Endodermal cell (in vitro differentiated cells): ENCODE measurements at regions not wholly inside any gene's neighbourhood (a gene's known extent, or its start where the extent isn't known, plus 50 kb on each side); places are given as distances from the start of the nearest gene placed in this dataset.

Experiments used
- DNase-seq: peaks from one replicate; pipeline ENCODE4 v3.0.0-alpha.2; 2017
- H3K27ac ChIP-seq: 2 replicates; pipeline ENCODE4 v1.5.1; 2013; ENCODE audit warnings: mild to moderate bottlenecking, low read depth, low read length, moderate library complexity
- H3K27me3 ChIP-seq: 2 replicates; pipeline ENCODE4 v1.6.1; 2013; ENCODE audit warnings: mild to moderate bottlenecking, low read length, moderate library complexity; ENCODE audit not compliant: insufficient read depth, control insufficient read depth, poor library complexity, severe bottlenecking
- H3K36me3 ChIP-seq: 2 replicates; pipeline ENCODE4 v1.7.0; 2013; ENCODE audit warnings: mild to moderate bottlenecking, low read length, moderate library complexity; ENCODE audit not compliant: control insufficient read depth, insufficient read depth
- H3K4me1 ChIP-seq: one replicate; pipeline ENCODE4 v1.7.0; 2013; ENCODE audit warnings: low read length; ENCODE audit not compliant: control insufficient read depth, insufficient read depth
- H3K4me3 ChIP-seq: 2 replicates; pipeline ENCODE4 v1.5.1; 2013; ENCODE audit warnings: mild to moderate bottlenecking, low read length, moderate library complexity
- H3K9ac ChIP-seq: 2 replicates; pipeline ENCODE4 v1.6.1; 2013; ENCODE audit warnings: mild to moderate bottlenecking, low read length, moderate library complexity; ENCODE audit not compliant: poor library complexity, severe bottlenecking; ENCODE audit errors: extremely low read depth
- H3K9me3 ChIP-seq: 2 replicates; pipeline ENCODE4 v1.6.1; 2013; ENCODE audit warnings: mild to moderate bottlenecking, low read length, moderate library complexity; ENCODE audit not compliant: control insufficient read depth
- H3K27ac Mint-ChIP-seq: 2 replicates; pipeline ENCODE4 v1.8.0; 2020; ENCODE audit warnings: mixed read lengths
- H3K27me3 Mint-ChIP-seq: 2 replicates; pipeline ENCODE4 v1.8.0; 2021; ENCODE audit warnings: mild to moderate bottlenecking, mixed read lengths; ENCODE audit not compliant: insufficient read depth
- H3K36me3 Mint-ChIP-seq: 2 replicates; pipeline ENCODE4 v1.8.0; 2020; ENCODE audit warnings: low read depth, mixed read lengths
- H3K4me1 Mint-ChIP-seq: 2 replicates; pipeline ENCODE4 v1.8.0; 2020; ENCODE audit warnings: mixed read lengths
- H3K4me3 Mint-ChIP-seq: 2 replicates; pipeline ENCODE4 v1.8.0; 2020; ENCODE audit warnings: mild to moderate bottlenecking, moderate library complexity, mixed read lengths
- H3K9me3 Mint-ChIP-seq: 2 replicates; pipeline ENCODE4 v1.8.0; 2020; ENCODE audit warnings: mild to moderate bottlenecking, mixed read lengths
- CTCF ChIP-seq: fragments of 200-600 bp; sonication (generic); conservative IDR thresholded peaks from 2 replicates; pipeline ENCODE4 v1.5.0; 2021; ENCODE audit warnings: antibody characterized with exemption, mild to moderate bottlenecking
- WGBS, 2 experiments: methylation state at CpG; one replicate each; pipeline versions ENCODE4 v1.1.5 to v1.1.7; 2013; ENCODE audit warnings: missing lambda C conversion rate in 2 of 2, mixed read lengths in 1 of 2; ENCODE audit not compliant: insufficient coverage in 1 of 2, insufficient read length in 1 of 2; 5-methylcytosine and 5-hydroxymethylcytosine counted together

DNA sequence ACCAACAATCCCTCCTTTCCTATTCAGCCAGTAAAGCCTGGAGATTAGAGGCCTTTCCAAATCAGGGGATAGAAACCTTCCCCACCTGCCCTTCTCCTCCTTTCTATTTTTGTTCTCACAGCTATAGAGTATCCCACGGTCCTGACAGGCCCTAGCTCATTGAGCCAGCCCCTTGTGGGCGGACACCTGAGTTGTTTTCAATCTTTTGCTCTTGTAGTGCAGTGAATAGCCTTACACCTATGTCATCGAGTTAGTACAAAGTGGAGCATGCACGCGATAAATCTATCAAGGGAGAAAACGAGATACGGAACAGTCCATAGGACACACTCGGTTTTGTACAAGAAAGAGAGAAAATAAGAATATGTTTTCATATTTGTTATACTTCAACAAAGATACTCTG, 77.2 kb downstream of the TSPAN17 start:
- TF ChIP-seq CTCF, result peak; percentile 13
- WGBS, 2 experiments, result 0 to 78% methylated on average over 1 to 8 of the region's 8 CpGs
- Histone ChIP-seq H3K27ac (no peak overlapping the region), H3K4me3 (no peak overlapping the region), H3K9ac (no peak overlapping the region), H3K36me3 (no peaks in the 10 kb centered on the region), H3K27me3 (no peaks in the 10 kb centered on the region), H3K9me3 (no peaks in the 10 kb centered on the region), H3K4me1 (peaks cover 7% of the 10 kb centered on the region)
- peaks cover 39% of the 10 kb centered on the region for H3K4me1 Mint-ChIP-seq
- H3K36me3 Mint-ChIP-seq, result no peaks in the 10 kb centered on the region
- no peak overlapping the region for H3K27ac Mint-ChIP-seq
- H3K4me3 Mint-ChIP-seq, result no peak overlapping the region
- peak; percentile 71 for DNase-seq
- H3K27me3 Mint-ChIP-seq, result no peaks in the 10 kb centered on the region
- H3K9me3 Mint-ChIP-seq, result no peaks in the 10 kb centered on the region

- peaks cover 7% of the 10 kb centered on the region for H3K4me1 ChIP-seq
- H3K9ac ChIP-seq, result no peak overlapping the region
- H3K27me3 Mint-ChIP-seq, result peaks cover under 1% of the 10 kb centered on the region
These were observed 78.4 kb downstream of the TSPAN17 start for GRCh38 chr5:176725521-176726280.

DNA sequence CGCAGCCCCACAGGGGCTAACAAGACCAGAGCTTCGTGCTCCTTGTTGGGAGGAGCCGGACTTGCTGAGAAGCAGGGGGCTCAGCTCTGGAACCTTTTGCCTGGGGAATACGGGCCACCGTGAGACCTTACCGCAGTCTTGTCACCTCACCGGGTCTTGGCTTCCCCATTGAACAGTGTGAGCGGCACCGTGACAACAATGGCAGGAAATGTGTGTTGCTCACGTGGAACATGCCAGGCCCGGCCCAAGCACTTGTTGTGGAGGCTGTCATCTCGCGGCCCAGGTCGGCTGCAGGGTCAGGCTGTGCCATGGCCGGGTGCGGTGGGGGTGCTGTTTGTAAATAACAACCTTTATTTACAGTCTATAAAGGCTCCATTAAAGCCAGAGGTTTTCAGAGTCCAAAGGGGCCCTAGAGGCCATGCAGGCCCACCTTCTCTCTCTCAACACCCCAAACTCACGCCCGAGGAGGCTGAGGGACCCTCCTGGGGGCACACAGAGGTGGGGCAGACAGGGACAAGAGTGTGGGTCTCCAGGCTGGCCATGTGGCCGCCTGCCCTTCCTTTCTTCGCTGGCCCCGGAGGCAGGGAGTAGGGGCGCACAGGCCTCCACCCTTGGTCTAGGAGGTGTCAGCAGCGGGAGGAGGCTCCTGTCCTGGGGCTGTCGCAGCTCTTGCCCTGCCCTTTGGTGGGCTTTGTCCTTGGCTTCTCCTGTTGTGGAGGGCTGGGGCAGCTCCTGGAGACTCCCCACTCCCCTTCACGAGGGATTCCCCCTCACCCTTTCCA, 79.7 kb downstream of the TSPAN17 start:
- TF ChIP-seq CTCF, result no peak
- H3K9me3 Mint-ChIP-seq, result no peaks in the 10 kb centered on the region
- H3K9ac ChIP-seq, result no peak overlapping the region
- H3K4me3 Mint-ChIP-seq, result no peak overlapping the region
- H3K4me1 ChIP-seq, result peaks cover 7% of the 10 kb centered on the region
- no peak overlapping the region for H3K27ac Mint-ChIP-seq
- H3K27me3 ChIP-seq, result no peaks in the 10 kb centered on the region
- H3K9me3 ChIP-seq, result no peaks in the 10 kb centered on the region
- H3K4me3 ChIP-seq, result no peak overlapping the region
- no peak overlapping the region for H3K27ac ChIP-seq
- no peaks in the 10 kb centered on the region for H3K36me3 Mint-ChIP-seq
- peaks cover 34% of the 10 kb centered on the region for H3K4me1 Mint-ChIP-seq
- peaks cover 3% of the 10 kb centered on the region for H3K27me3 Mint-ChIP-seq
- DNase-seq, result no peak
- H3K36me3 ChIP-seq, result no peaks in the 10 kb centered on the region
- 92 to 93% methylated on average over 17 to 25 of the region's 25 CpGs for WGBS, 2 experiments

More at GRCh38 chr5:176725521-176726280, 78.4 kb downstream of the TSPAN17 start:
- no peaks in the 10 kb centered on the region for H3K36me3 Mint-ChIP-seq
- 75 to 76% methylated on average over 15 to 22 of the region's 22 CpGs for WGBS, 2 experiments
- no peaks in the 10 kb centered on the region for H3K36me3 ChIP-seq
- no peaks in the 10 kb centered on the region for H3K9me3 Mint-ChIP-seq
- no peaks in the 10 kb centered on the region for H3K27me3 ChIP-seq
- H3K27ac Mint-ChIP-seq, result peak overlapping the region; percentile 57
- peaks cover 39% of the 10 kb centered on the region for H3K4me1 Mint-ChIP-seq
- H3K4me3 Mint-ChIP-seq, result no peak overlapping the region
- TF ChIP-seq CTCF, result no peak
- no peak overlapping the region for H3K4me3 ChIP-seq
- no peak overlapping the region for H3K27ac ChIP-seq
- no peak for DNase-seq
- no peaks in the 10 kb centered on the region for H3K9me3 ChIP-seq
